ENCODE measurements at regions not wholly inside any gene's neighbourhood (a gene's known extent, or its start where the extent isn't known, plus 50 kb on each side); places are given as distances from the start of the nearest gene placed in this dataset.
"Not testable (repeated sequence)": the region's sequence is repeated elsewhere in the genome, so short reads cannot be mapped to it uniquely, and the experiment has no call there.

DNA sequence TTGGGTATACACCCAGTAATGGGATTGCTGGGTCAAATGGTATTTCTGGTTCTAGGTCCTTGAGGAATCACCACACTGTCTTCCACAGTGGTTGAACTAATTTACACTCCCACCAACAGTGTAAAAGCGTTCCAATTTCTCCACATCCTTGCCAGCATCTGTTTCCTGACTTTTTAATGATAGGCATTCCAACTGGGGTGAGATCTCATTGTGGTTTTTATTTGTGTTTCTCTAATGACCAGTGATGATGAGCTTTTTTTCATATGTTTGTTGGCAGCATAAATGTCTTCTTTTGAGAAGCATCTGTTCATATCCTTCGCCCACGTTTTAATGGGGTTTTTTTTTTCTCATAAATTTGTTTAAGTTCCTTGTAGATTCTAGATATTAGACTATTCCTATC is 448.3 kb upstream of the RGMB start:
- not testable (repeated sequence) for H3K4me3 Mint-ChIP-seq, H3K27ac Mint-ChIP-seq, H3K4me1 Mint-ChIP-seq, H3K9me3 Mint-ChIP-seq, H3K36me3 Mint-ChIP-seq, H3K27me3 Mint-ChIP-seq

DNA sequence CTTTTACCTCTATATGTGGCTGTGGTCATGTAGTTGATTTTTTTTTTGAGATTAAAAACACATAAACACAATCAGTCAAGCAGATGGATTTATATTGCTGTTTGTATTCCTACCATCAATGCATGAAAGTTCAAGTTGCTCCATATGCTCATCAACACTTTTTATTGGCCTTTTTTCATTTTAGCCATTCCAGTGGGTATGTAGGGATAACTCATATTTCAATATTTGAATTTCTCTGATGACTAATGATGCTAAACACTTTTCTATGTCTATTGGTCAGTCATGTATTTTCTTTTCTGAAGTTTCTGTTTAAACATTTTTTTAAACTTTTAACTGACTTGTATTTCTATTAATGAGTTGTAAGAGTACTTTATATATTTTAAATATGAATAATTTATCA is 445.4 kb upstream of the RGMB start:
- no peaks in the 10 kb centered on the region for H3K36me3 Mint-ChIP-seq
- H3K27ac Mint-ChIP-seq = no peak overlapping the region
- no peak overlapping the region for H3K4me3 Mint-ChIP-seq
- H3K27me3 Mint-ChIP-seq = no peaks in the 10 kb centered on the region
- H3K9me3 Mint-ChIP-seq = no peaks in the 10 kb centered on the region
- no peaks in the 10 kb centered on the region for H3K4me1 Mint-ChIP-seq

DNA sequence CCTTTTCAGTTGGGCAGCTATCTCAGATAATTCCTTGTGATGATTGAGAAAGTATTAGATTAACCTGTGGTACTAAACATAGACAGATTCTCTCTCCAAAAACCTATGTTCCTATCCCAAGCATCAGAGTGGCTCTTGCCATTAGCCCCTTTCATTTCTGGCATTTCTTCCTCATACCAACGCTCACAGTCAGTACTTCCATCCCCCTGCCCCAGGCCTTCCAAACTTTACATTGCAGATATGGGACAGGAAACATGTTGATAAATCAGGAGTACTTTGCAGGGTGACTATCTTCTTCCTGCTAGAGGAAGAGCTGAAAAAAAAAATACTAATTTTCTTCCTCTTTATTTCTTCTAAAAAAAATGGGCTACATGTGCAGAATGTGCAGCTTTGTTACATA is 442.6 kb upstream of the RGMB start:
- Mint-ChIP-seq H3K36me3 (no peaks in the 10 kb centered on the region), H3K9me3 (peaks cover 7% of the 10 kb centered on the region), H3K27ac (no peak overlapping the region), H3K4me1 (no peaks in the 10 kb centered on the region), H3K4me3 (no peak overlapping the region), H3K27me3 (peaks cover 4% of the 10 kb centered on the region)

DNA sequence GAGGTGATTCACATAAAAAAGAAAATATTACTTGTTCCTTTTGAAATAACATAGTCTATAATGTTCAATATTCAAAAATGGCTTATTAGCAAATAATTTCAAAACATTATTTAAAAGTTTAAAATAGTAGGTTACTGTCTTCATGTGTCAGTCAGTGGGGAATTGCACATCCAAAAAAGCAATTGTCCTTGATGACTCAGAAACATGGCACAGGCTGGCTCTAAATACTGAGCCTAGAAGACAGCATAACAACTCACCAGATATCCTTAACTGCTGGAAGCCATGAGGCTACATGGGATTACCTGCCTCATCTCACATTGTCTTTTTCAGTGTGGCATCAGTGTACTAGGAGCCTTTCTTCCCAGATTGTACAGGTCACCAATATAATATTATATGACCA is 439.5 kb upstream of the RGMB start:
- no peak overlapping the region for H3K27ac Mint-ChIP-seq
- H3K27me3 Mint-ChIP-seq = peaks cover 5% of the 10 kb centered on the region
- no peak overlapping the region for H3K4me3 Mint-ChIP-seq
- peaks cover 7% of the 10 kb centered on the region for H3K9me3 Mint-ChIP-seq
- no peaks in the 10 kb centered on the region for H3K36me3 Mint-ChIP-seq
- H3K4me1 Mint-ChIP-seq = no peaks in the 10 kb centered on the region

DNA sequence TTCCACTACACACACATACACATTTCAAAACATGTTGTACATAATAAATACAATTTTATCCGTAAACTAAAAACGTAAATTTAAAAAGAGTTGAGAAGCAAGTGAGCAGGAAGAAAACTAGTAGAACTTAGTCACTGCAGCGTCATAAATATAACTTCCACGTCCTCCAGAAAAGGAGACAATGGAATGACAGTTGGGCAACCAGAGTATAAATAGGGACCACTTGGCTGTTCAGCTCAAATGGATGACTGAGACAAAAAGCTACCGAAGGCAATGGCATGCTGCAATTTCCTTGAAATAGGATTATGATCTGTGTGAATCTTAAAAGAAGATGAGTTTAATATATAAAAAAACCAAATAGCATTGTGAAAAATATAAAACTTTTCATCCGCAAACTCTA is 438.5 kb upstream of the RGMB start:
- H3K4me1 Mint-ChIP-seq = no peaks in the 10 kb centered on the region
- H3K9me3 Mint-ChIP-seq = peaks cover 7% of the 10 kb centered on the region
- H3K27me3 Mint-ChIP-seq = peaks cover 5% of the 10 kb centered on the region
- H3K4me3 Mint-ChIP-seq = no peak overlapping the region
- H3K36me3 Mint-ChIP-seq = no peaks in the 10 kb centered on the region
- H3K27ac Mint-ChIP-seq = no peak overlapping the region

DNA sequence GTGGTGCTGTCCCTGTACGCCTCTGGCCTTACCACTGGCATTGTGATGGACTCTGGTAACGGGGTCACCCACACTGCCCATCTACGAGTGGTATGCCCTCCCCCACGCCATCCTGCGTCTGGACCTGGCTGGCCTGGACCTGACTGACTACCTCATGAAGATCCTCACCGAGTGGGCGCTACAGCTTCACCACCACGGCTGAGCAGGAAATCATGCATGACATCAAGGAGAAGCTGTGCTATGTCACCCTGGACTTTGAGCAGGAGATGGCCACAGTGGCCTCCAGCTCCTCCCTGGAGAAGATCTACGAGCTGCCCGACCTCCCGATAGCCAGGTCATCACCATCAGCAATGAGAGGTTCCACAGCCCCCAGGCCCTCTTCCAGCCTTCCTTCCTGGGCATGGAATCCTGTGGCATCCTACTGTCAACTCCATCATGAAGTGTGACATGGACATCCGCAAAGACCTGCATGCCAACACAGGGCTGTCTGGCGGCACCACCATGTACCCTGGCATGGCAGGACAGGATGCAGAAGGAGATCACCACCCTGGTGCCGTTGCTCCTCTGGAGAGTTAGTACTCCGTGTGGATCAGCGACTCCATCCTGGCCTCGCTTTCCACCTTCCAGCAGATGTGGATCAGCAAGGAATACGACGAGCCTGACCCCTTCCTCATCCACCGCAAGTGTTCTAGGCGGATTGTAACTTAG is 434.2 kb upstream of the RGMB start:
- no peaks in the 10 kb centered on the region for H3K4me1 Mint-ChIP-seq
- peaks cover 4% of the 10 kb centered on the region for H3K27me3 Mint-ChIP-seq
- H3K9me3 Mint-ChIP-seq = peaks cover 6% of the 10 kb centered on the region

DNA sequence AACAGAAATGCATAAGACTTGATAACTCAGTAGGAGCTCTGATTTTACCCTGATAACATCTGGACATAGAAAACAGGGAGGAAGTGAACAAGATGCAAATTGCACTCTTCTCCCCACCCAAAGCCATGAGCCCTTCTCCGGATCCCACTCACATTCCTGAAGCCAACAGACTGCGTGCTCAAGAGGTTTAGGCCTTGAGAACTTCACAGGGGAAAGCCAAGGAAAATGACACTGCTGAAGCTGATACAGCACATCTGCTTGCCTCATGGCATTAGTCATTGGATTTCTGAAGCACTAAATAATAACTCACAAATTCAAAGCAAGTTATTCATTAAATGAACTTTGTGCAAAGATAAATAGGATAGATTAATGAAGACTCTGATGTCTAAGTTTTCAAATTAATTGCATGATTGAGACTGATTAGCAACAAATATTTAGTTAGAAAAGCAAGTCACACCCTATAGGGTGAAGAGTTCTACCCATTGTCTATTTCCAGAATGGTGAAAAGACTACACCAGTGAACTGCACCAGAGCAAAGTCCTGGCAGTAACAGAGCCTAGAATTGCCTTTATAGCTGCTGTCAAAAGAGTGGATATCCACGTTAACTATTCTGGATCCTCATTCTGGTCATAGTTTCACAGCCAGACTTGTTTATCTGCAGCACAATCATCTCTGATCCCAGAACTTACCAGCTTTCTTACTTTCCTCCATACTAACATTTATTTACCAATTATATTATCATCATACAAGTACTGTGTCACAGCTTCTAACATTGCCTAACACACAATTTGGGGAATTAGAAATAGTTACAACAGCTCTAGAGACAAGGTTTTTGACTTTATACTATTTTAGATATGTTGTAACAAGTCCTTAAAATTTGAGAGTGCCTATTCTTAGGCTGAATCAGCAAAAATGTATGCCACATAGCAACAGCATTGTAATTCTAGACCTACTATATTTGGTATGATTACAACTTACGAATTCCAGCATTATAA is 432.1 kb upstream of the RGMB start:
- Mint-ChIP-seq H3K4me3 (no peak overlapping the region), H3K36me3 (no peaks in the 10 kb centered on the region), H3K9me3 (no peaks in the 10 kb centered on the region), H3K4me1 (no peaks in the 10 kb centered on the region), H3K27me3 (peaks cover 1% of the 10 kb centered on the region), H3K27ac (no peak overlapping the region)

More for the DNA sequence above, 434.2 kb upstream of the RGMB start:
- Mint-ChIP-seq H3K36me3 (no peaks in the 10 kb centered on the region), H3K27ac (no peak overlapping the region), H3K4me3 (no peak overlapping the region)

DNA sequence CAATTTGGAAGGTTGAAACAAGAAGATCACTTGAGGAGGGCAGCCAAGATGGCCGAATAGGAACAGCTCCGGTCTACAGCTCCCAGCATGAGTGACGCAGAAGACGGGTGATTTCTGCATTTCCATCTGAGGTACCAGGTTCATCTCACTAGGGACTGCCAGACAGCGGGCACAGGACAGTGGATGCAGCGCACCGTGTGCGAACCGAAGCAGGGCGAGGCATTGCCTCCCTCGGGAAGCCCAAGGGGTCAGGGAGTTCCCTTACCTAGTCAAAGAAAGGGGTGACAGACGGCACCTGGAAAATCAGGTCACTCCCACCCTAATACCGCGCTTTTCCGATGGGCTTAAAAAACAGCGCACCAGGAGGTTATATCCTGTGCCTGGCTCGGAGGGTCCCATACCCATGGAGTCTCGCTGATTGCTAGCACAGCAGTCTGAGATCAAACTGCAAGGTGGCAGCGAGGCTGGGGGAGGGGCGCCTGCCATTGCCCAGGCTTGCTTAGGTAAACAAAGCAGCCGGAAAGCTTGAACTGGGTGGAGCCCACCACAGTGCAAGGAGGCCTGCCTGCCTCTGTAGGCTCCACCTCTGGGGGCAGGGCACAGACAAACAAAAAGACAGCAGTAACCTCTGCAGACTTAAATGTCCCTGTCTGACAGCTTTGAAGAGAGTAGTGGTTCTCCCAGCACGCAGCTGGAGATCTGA is 430.4 kb upstream of the RGMB start:
- H3K4me3 Mint-ChIP-seq, H3K36me3 Mint-ChIP-seq, H3K27me3 Mint-ChIP-seq, H3K9me3 Mint-ChIP-seq, H3K27ac Mint-ChIP-seq, H3K4me1 Mint-ChIP-seq: not testable (repeated sequence)

DNA sequence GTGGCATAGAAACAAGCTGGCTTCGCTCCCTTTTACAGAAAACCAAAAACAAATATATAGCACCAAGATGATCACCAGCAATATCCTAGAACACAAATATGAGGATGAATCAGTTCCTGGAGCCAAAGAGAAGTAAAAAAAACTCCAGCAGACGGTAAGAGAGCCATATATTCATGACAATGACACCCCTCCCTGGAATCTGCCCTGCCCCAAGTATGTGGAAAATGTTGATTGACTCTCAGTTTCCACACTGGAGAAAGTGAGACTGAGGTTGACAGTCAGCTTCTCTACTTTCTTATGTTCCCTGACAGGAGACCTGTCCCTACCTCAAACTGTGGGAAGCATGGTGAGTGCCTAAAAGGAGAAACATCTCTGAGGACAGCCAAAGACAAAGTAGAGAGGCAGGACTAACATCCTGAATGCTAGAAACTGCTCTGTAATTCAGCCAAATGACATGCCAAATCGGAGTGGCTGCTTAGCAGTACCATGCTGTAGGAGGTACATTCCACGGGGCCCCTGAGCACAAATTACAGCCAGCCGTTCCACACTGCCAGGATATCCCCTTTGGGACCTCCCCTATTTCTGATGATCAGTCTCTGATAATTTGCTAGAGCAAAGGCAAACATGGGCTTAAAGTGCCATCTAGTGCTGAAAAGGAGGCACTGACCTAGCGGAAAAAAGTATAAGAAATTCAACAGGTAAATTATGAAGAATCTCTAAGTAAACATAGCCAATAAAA is 424.0 kb upstream of the RGMB start:
- Mint-ChIP-seq H3K36me3 (peaks cover 2% of the 10 kb centered on the region), H3K27ac (no peak overlapping the region), H3K27me3 (no peaks in the 10 kb centered on the region), H3K9me3 (no peaks in the 10 kb centered on the region), H3K4me1 (no peaks in the 10 kb centered on the region), H3K4me3 (no peak overlapping the region)

DNA sequence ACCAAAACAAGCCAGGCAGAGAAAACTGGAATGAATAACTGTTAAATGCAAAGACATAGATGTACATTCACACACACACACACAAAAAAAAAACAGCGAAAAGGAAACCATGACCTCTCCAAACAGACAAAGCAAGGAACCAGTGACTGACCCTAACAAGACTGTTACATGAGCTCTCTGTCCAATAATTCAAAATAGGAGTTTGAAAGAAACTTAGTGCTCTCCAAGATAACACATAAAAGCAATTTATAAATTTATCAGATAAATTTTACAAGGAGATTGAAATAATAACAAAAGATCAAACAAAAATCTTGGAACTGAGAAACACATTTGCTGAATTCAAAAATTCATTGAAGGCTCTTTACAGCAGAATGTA is 423.5 kb upstream of the RGMB start:
- Mint-ChIP-seq H3K4me3 (no peak overlapping the region), H3K9me3 (no peaks in the 10 kb centered on the region), H3K27me3 (no peaks in the 10 kb centered on the region), H3K4me1 (no peaks in the 10 kb centered on the region), H3K36me3 (peaks cover 2% of the 10 kb centered on the region), H3K27ac (no peak overlapping the region)

DNA sequence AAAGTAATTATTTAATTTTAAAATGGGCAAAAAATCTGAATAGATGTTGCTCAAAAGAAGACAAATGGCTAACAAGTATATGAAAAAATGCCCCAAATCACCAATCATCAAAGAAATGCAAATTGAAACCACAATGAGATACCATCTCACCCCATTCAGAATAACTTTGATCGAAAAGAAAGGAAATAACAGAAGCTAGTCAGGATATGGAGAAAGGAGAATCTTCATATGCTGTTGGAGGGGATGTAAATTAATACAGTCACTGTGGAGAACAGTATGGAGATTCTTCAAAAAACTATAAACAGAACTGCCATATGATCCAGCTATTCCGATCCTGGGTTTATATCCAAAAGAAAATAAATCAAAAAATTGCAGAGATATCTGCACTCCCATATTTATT is 418.5 kb upstream of the RGMB start:
- Mint-ChIP-seq H3K27ac (no peak overlapping the region), H3K36me3 (no peaks in the 10 kb centered on the region), H3K9me3 (peaks cover 4% of the 10 kb centered on the region), H3K27me3 (no peaks in the 10 kb centered on the region), H3K4me1 (no peaks in the 10 kb centered on the region), H3K4me3 (no peak overlapping the region)

DNA sequence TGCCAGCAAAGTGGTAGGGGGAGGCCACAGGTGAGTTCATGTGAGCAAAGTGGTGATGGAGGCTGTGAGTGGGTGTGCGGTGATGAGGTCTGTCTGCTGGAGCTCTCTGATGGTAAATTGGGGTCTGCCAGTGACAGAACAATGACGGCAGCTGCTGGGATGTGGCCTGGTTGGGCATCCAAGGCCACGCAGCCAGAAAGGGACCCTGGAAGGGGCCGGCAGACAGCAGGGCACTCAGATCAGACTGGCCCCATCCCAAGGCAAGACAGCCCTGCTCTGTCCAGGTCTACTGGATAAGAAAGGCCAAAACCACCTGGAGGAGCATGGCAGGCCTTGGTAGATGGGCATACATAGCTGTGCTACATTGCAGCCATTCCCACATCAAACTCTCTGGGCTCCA is 412.9 kb upstream of the RGMB start:
- no peak overlapping the region for H3K4me3 Mint-ChIP-seq
- H3K27ac Mint-ChIP-seq = no peak overlapping the region
- no peaks in the 10 kb centered on the region for H3K27me3 Mint-ChIP-seq
- H3K36me3 Mint-ChIP-seq = no peaks in the 10 kb centered on the region
- peaks cover 4% of the 10 kb centered on the region for H3K9me3 Mint-ChIP-seq
- no peaks in the 10 kb centered on the region for H3K4me1 Mint-ChIP-seq

DNA sequence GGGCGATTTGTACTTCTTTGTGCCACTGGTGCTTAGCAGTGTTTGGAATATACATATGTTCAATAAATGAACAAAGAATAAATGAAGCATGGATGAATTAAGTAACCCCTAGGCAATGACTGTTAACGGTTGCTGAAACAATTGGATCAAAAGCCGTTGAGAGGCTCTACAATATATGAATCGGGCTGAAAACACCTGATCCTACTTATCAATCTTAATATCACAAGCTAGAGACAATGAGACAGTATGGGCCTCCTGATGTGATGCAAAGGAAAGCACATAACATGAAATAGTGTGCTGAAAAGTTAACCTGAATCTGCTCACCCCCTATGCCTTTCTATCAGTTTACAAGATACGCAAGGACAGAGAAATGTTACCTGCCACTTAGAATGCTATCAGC is 410.3 kb upstream of the RGMB start:
- H3K4me1 Mint-ChIP-seq = no peaks in the 10 kb centered on the region
- peaks cover 4% of the 10 kb centered on the region for H3K9me3 Mint-ChIP-seq
- H3K27ac Mint-ChIP-seq = no peak overlapping the region
- no peaks in the 10 kb centered on the region for H3K36me3 Mint-ChIP-seq
- H3K27me3 Mint-ChIP-seq = no peaks in the 10 kb centered on the region
- H3K4me3 Mint-ChIP-seq = no peak overlapping the region

DNA sequence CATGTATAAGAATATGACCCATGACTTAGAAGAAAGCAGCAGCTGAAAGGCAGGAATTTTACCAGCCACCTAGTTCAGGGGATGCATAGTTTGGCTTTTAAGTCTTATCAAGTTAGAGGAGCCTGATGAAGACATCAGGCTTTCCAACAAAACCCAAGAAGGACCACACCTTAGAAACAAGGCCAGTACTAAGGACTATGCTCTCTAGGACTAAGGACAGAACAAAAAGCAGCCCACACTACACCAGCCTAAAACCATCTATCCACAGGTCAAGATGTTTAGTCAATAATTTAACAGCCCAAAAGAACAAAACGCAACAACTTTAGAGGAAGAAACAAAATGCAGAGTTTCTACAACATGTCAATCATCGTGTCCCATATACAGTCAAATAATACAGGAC is 408.9 kb upstream of the RGMB start:
- H3K36me3 Mint-ChIP-seq = no peaks in the 10 kb centered on the region
- H3K9me3 Mint-ChIP-seq = peaks cover 3% of the 10 kb centered on the region
- H3K27me3 Mint-ChIP-seq = no peaks in the 10 kb centered on the region
- H3K4me1 Mint-ChIP-seq = no peaks in the 10 kb centered on the region
- no peak overlapping the region for H3K4me3 Mint-ChIP-seq
- H3K27ac Mint-ChIP-seq = no peak overlapping the region

DNA sequence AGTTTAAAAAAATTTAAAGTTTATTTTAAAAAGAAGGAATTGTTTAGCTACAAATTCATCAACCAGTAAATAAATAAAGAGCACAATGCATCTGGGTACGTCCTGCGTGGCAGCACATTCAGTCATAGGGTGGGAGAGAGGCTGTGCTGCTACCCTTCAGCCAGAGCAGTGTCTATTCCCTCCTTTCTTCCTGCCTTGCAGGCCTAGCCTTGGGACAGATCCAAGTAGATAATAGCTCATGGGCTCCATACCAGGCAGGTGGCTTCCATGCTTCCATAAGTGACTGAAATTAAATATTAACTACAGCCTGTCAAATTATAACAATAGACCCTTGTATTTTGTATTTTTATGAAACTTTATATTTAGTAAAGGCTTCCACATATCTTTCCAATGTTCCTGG is 408.3 kb upstream of the RGMB start:
- Mint-ChIP-seq H3K4me3 (no peak overlapping the region), H3K27ac (no peak overlapping the region), H3K9me3 (no peaks in the 10 kb centered on the region), H3K36me3 (no peaks in the 10 kb centered on the region), H3K4me1 (no peaks in the 10 kb centered on the region), H3K27me3 (no peaks in the 10 kb centered on the region)
